ENCODE measurements at regions not wholly inside any gene's neighbourhood (a gene's known extent, or its start where the extent isn't known, plus 50 kb on each side); places are given as distances from the start of the nearest gene placed in this dataset.

GRCh38 chr19:30174791-30175190, 197.4 kb upstream of the ZNF536 start:
- no peaks in the 10 kb centered on the region for H3K36me3 ChIP-seq (ENCODE audit: insufficient read depth, low read length, poor library complexity, severe bottlenecking)
- ChIA-PET POLR2A (ENCODE audit: low non-redundant PET) (no interaction called here), CTCF (no interaction called here)
- H3K9me3 ChIP-seq (ENCODE audit: low read depth, low read length, poor library complexity, severe bottlenecking): no peaks in the 10 kb centered on the region
- no TSS peak for BruUV-seq (replicated peaks)
- no peak for DNase-seq (ENCODE audit: low spot score)
- TF ChIP-seq EZH2 (IDR thresholded peaks at IDR 0.05; ENCODE audit: borderline replicate concordance, low read depth, low read length, poor library complexity, severe bottlenecking): no peak
- TF ChIP-seq, protein P1, sequence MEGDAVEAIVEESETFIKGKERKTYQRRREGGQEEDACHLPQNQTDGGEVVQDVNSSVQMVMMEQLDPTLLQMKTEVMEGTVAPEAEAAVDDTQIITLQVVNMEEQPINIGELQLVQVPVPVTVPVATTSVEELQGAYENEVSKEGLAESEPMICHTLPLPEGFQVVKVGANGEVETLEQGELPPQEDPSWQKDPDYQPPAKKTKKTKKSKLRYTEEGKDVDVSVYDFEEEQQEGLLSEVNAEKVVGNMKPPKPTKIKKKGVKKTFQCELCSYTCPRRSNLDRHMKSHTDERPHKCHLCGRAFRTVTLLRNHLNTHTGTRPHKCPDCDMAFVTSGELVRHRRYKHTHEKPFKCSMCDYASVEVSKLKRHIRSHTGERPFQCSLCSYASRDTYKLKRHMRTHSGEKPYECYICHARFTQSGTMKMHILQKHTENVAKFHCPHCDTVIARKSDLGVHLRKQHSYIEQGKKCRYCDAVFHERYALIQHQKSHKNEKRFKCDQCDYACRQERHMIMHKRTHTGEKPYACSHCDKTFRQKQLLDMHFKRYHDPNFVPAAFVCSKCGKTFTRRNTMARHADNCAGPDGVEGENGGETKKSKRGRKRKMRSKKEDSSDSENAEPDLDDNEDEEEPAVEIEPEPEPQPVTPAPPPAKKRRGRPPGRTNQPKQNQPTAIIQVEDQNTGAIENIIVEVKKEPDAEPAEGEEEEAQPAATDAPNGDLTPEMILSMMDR (conservative IDR thresholded peaks at IDR 0.05; ENCODE audit: low read depth, low read length): no peak
- no peaks in the 10 kb centered on the region for H3K27me3 ChIP-seq (replicated peaks; ENCODE audit: insufficient read depth, low read depth, low read length, poor library complexity)
- no peak overlapping the region for H3K27ac ChIP-seq (ENCODE audit: low read depth, low read length, poor library complexity, severe bottlenecking)
- intact Hi-C loops (cut with micrococcal nuclease; ENCODE audit: unreplicated experiment): no loop called here
- no peaks in the 10 kb centered on the region for H3K4me1 ChIP-seq (ENCODE audit: insufficient read depth, low read length, poor library complexity, severe bottlenecking)
- no peak overlapping the region for H3K4me3 ChIP-seq (ENCODE audit: low read depth, low read length, poor library complexity, severe bottlenecking)

GRCh38 chr19:30175987-30176386, 196.2 kb upstream of the ZNF536 start:
- no peaks in the 10 kb centered on the region for H3K9me3 ChIP-seq (ENCODE audit: low read depth, low read length, poor library complexity, severe bottlenecking)
- DNase-seq (ENCODE audit: low spot score): no peak
- no peak overlapping the region for H3K27ac ChIP-seq (ENCODE audit: low read depth, low read length, poor library complexity, severe bottlenecking)
- no peak overlapping the region for H3K4me3 ChIP-seq (ENCODE audit: low read depth, low read length, poor library complexity, severe bottlenecking)
- BruUV-seq (replicated peaks): no TSS peak
- CTCF ChIA-PET: no interaction called here
- POLR2A ChIA-PET (ENCODE audit: low non-redundant PET): no interaction called here
- H3K27me3 ChIP-seq (replicated peaks; ENCODE audit: insufficient read depth, low read depth, low read length, poor library complexity): no peaks in the 10 kb centered on the region
- no peak for TF ChIP-seq EZH2 (IDR thresholded peaks at IDR 0.05; ENCODE audit: borderline replicate concordance, low read depth, low read length, poor library complexity, severe bottlenecking)
- TF ChIP-seq, protein P1 (conservative IDR thresholded peaks at IDR 0.05; ENCODE audit: low read depth, low read length): no peak
- H3K4me1 ChIP-seq (ENCODE audit: insufficient read depth, low read length, poor library complexity, severe bottlenecking): no peaks in the 10 kb centered on the region
- no peaks in the 10 kb centered on the region for H3K36me3 ChIP-seq (ENCODE audit: insufficient read depth, low read length, poor library complexity, severe bottlenecking)
- intact Hi-C loops (cut with micrococcal nuclease; ENCODE audit: unreplicated experiment): no loop called here

DNA sequence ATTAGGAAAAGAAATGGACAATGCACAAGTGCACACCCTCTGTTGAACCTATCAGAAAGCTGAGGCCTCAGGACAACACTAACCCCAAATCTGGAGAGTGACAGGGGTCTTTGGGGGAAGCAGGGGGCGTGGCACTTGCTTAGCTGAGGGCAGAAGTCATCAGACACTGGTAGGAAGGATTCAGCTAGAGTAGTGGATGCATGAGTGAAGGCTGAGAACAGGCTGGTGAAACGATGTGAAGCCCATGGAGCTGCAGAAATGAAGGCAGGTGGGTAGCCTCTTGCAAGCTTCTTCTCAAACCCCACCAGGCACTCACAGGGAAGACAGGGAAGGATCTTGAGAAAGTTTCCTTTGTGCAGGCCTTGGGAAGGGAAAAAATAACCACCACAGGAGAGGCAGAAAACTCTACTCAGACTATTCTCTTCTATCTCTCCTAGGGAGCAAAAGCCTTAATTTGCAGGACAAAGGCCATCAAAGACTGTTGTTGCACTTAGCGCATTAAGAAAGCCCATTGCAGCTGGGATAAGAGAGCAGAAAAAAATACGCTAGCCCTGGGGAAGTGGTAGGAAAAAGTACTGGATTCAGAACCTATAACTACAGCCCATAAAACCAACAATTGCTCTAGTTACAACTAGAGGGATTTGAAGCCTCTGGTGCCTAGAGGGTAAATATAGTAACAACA, 193.3 kb upstream of the ZNF536 start:
- Histone ChIP-seq H3K4me3 (ENCODE audit: low read depth, low read length, poor library complexity, severe bottlenecking) (no peak overlapping the region), H3K36me3 (ENCODE audit: insufficient read depth, low read length, poor library complexity, severe bottlenecking) (no peaks in the 10 kb centered on the region), H3K4me1 (ENCODE audit: insufficient read depth, low read length, poor library complexity, severe bottlenecking) (no peaks in the 10 kb centered on the region), H3K27ac (ENCODE audit: low read depth, low read length, poor library complexity, severe bottlenecking) (no peak overlapping the region), H3K9me3 (ENCODE audit: low read depth, low read length, poor library complexity, severe bottlenecking) (peaks cover 12% of the 10 kb centered on the region), H3K27me3 (replicated peaks; ENCODE audit: insufficient read depth, low read depth, low read length, poor library complexity) (no peaks in the 10 kb centered on the region)
- no TSS peak for BruUV-seq (replicated peaks)
- intact Hi-C loops (cut with micrococcal nuclease; ENCODE audit: unreplicated experiment): no loop called here
- POLR2A ChIA-PET (ENCODE audit: low non-redundant PET): no interaction called here
- no peak for DNase-seq (ENCODE audit: low spot score)
- TF ChIP-seq, protein P1 (conservative IDR thresholded peaks at IDR 0.05; ENCODE audit: low read depth, low read length): no peak
- TF ChIP-seq EZH2 (IDR thresholded peaks at IDR 0.05; ENCODE audit: borderline replicate concordance, low read depth, low read length, poor library complexity, severe bottlenecking): no peak
- CTCF ChIA-PET: no interaction called here
